PC-3 (cell line): ENCODE measurements at regions not wholly inside any gene's neighbourhood (a gene's known extent, or its start where the extent isn't known, plus 50 kb on each side); places are given as distances from the start of the nearest gene placed in this dataset.

Experiments
- ATAC-seq: fragments of 200-7000 bp; cut with Tn5 transposase; 2 replicates; pipeline ENCODE4 v1.9.1; 2020; ENCODE audit warnings: mild to moderate bottlenecking, moderate library complexity
- BruUV-seq: library from RNA; stranded (reverse); fragments of 400-500 nt; replicated peaks from 2 replicates; lab custom pipeline; 2021; lab: Mats Ljungman, UMichigan
- CTCF ChIA-PET: fragments of 300-600 bp; sonication (Branson Sonifier 250); formaldehyde crosslinking; loops from one replicate; lab custom pipeline; 2022; ENCODE audit warnings: antibody characterized with exemption; lab: Charles Lee
- POLR2A ChIA-PET: fragments of 300-600 bp; sonication (Branson Sonifier 250); formaldehyde crosslinking; loops from one replicate; lab custom pipeline; 2022; ENCODE audit warnings: antibody characterized with exemption; ENCODE audit not compliant: unreplicated experiment; lab: Charles Lee
- DNase-seq: peaks from one replicate; pipeline ENCODE4 v3.0.0-alpha.2; 2015
- H2AFZ ChIP-seq: fragments of 300-600 bp; sonication (generic); 2 replicates; pipeline ENCODE4 v1.6.0; 2016; ENCODE audit warnings: antibody characterized with exemption, low read length
- H3F3A ChIP-seq: fragments of 300-600 bp; sonication (generic); one replicate; pipeline ENCODE4 v1.6.0; 2017; ENCODE audit warnings: antibody characterized with exemption, low read length, control low read depth, mild to moderate bottlenecking; ENCODE audit not compliant: unreplicated experiment
- H3K27ac ChIP-seq: fragments of 300-600 bp; sonication (generic); 2 replicates; pipeline ENCODE4 v1.5.1; 2016; ENCODE audit warnings: mild to moderate bottlenecking, low read length
- H3K27me3 ChIP-seq: fragments of 300-600 bp; sonication (generic); 2 replicates; pipeline ENCODE4 v1.6.1; 2016; ENCODE audit warnings: low read length, mixed read lengths
- H3K36me3 ChIP-seq: fragments of 300-600 bp; sonication (generic); 2 replicates; pipeline ENCODE4 v1.6.1; 2016; ENCODE audit warnings: low read depth, mixed run types, low read length, mixed read lengths
- H3K4me1 ChIP-seq: fragments of 300-600 bp; sonication (generic); 2 replicates; pipeline ENCODE4 v1.5.1; 2016; ENCODE audit warnings: low read length; ENCODE audit not compliant: insufficient read depth
- H3K4me2 ChIP-seq: fragments of 300-600 bp; sonication (generic); 2 replicates; pipeline ENCODE4 v1.6.0; 2016; ENCODE audit warnings: low read length
- H3K4me3 ChIP-seq: fragments of 300-600 bp; sonication (generic); 2 replicates; pipeline ENCODE4 v1.5.1; 2016; ENCODE audit warnings: mild to moderate bottlenecking, low read length, mixed read lengths
- H3K79me2 ChIP-seq: fragments of 300-600 bp; sonication (generic); 2 replicates; pipeline ENCODE4 v1.6.1; 2017; ENCODE audit warnings: low read length, mixed read lengths
- H3K9ac ChIP-seq: fragments of 300-600 bp; sonication (generic); 2 replicates; pipeline ENCODE4 v1.6.0; 2016; ENCODE audit warnings: mild to moderate bottlenecking, low read length
- H3K9me2 ChIP-seq: fragments of 300-600 bp; sonication (generic); replicated peaks from 2 replicates; pipeline ENCODE4 v1.6.1; 2016; ENCODE audit warnings: mixed run types, low read length, mixed read lengths
- H3K9me3 ChIP-seq: fragments of 300-600 bp; sonication (generic); 2 replicates; pipeline ENCODE4 v1.6.1; 2016; ENCODE audit warnings: low read length, mixed read lengths
- H4K20me1 ChIP-seq: fragments of 300-600 bp; sonication (generic); 2 replicates; pipeline ENCODE4 v1.6.1; 2016; ENCODE audit warnings: low read length, mixed read lengths
- EZH2 ChIP-seq: fragments of 300-600 bp; sonication (generic); IDR thresholded peaks from one replicate; pipeline ENCODE4 v1.6.1; 2017; ENCODE audit warnings: antibody characterized with exemption, mild to moderate bottlenecking, low read length; ENCODE audit not compliant: unreplicated experiment
- EZH2phosphoT487 ChIP-seq: fragments of 300-600 bp; sonication (generic); IDR thresholded peaks from 2 replicates; pipeline ENCODE4 v1.6.1; 2018; ENCODE audit warnings: mild to moderate bottlenecking, antibody characterized with exemption, low read length, borderline replicate concordance
- intact Hi-C: fragments of 100-400 bp; cut with micrococcal nuclease; formaldehyde crosslinking; loops from 2 replicates; pipeline ENCODE4 v1.9.0; 2023
- TF ChIP-seq, protein P1 (sequence below): fragments of 300-600 bp; sonication (generic); conservative IDR thresholded peaks from 2 replicates; pipeline ENCODE4 v1.5.1; 2017; ENCODE audit warnings: antibody characterized with exemption, low read depth, mild to moderate bottlenecking, low read length

DNA sequence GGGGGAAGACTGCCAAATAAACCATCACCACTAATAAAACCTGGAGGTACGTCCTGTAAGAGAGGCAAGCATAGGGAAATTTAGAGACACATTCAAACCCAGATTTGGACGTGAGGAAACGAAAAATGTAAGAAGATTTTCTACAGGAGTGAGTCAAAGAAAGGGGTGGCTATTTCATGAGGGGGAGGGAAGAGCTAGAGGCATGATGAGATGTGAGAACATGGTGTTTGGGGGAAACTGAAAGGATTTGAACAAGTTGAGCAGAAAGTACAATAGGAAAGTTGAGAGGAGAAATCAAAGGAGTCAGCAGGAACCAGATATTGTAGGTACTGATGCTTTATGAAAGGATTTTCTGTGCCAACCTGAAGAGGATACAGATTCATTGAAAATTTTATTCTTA, 179.1 kb upstream of the HS3ST5 start:
- no peaks in the 10 kb centered on the region for H3F3A ChIP-seq
- BruUV-seq, result no TSS peak
- no peak for TF ChIP-seq EZH2phosphoT487
- TF ChIP-seq, protein P1, sequence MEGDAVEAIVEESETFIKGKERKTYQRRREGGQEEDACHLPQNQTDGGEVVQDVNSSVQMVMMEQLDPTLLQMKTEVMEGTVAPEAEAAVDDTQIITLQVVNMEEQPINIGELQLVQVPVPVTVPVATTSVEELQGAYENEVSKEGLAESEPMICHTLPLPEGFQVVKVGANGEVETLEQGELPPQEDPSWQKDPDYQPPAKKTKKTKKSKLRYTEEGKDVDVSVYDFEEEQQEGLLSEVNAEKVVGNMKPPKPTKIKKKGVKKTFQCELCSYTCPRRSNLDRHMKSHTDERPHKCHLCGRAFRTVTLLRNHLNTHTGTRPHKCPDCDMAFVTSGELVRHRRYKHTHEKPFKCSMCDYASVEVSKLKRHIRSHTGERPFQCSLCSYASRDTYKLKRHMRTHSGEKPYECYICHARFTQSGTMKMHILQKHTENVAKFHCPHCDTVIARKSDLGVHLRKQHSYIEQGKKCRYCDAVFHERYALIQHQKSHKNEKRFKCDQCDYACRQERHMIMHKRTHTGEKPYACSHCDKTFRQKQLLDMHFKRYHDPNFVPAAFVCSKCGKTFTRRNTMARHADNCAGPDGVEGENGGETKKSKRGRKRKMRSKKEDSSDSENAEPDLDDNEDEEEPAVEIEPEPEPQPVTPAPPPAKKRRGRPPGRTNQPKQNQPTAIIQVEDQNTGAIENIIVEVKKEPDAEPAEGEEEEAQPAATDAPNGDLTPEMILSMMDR, result no peak
- H3K36me3 ChIP-seq, result no peaks in the 10 kb centered on the region
- no peaks in the 10 kb centered on the region for H3K4me1 ChIP-seq
- ATAC-seq (no peak), DNase-seq (no peak)
- H3K79me2 ChIP-seq, result no peaks in the 10 kb centered on the region
- H3K4me2 ChIP-seq, result no peak overlapping the region
- no peak overlapping the region for H3K27ac ChIP-seq
- intact Hi-C loops, result no loop called here
- H3K9me2 ChIP-seq, result no peaks in the 10 kb centered on the region
- no peak overlapping the region for H3K9ac ChIP-seq
- no peak overlapping the region for H3K4me3 ChIP-seq
- ChIA-PET CTCF (no interaction called here), POLR2A (no interaction called here)
- no peaks in the 10 kb centered on the region for H3K27me3 ChIP-seq
- H3K9me3 ChIP-seq, result no peaks in the 10 kb centered on the region
- H4K20me1 ChIP-seq, result no peaks in the 10 kb centered on the region
- no peak overlapping the region for H2AFZ ChIP-seq

DNA sequence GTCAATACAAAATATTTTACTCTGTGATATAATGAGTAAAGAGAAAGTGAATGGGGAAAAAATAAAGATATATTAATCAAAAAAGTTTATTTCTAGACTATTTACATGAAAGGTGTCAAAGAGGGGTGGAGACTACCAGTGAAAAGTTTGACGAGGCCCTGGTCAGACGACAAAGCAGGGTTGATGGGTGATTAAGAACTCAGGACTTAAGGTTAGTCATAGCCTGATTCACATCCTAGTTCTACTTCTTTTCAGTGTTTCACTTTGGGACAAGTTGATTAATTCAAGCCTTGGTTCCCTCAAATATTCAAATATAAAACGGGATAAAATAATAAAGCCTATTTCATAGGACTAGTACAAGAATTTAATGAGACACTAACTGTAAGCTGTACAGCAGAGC, 178.2 kb upstream of the HS3ST5 start:
- Histone ChIP-seq H4K20me1 (no peaks in the 10 kb centered on the region), H3K9me2 (no peaks in the 10 kb centered on the region), H3K4me1 (no peaks in the 10 kb centered on the region), H2AFZ (no peak overlapping the region), H3K9me3 (no peaks in the 10 kb centered on the region), H3K9ac (no peak overlapping the region), H3K36me3 (no peaks in the 10 kb centered on the region), H3F3A (no peaks in the 10 kb centered on the region), H3K27ac (no peak overlapping the region), H3K79me2 (no peaks in the 10 kb centered on the region), H3K4me3 (no peak overlapping the region), H3K4me2 (no peak overlapping the region), H3K27me3 (no peaks in the 10 kb centered on the region)
- TF ChIP-seq, protein P1, result no peak
- TF ChIP-seq EZH2 (no peak), EZH2phosphoT487 (no peak)
- DNase-seq (peak; percentile 19), ATAC-seq (no peak)
- intact Hi-C loops, result no loop called here
- no TSS peak for BruUV-seq
- CTCF ChIA-PET, result no interaction called here
- POLR2A ChIA-PET, result no interaction called here

DNA sequence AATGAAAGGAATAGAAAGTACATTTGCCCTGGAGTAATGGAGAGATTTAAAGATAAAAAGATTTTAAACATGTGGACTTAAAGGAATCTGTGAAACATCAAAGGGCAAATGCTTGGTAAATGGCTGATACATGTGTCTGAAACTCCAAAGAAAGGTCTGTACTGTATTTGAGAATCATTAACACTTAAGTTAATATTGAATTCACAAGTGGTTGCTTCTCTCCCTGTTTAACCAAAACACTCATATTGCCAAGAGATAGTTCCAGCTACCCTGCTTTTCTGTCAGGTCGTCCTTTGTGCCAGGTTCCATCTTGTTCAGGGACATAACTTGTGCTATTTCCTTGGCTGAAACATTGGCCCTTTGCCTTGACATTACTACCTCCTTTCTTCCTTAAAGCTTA, 171.3 kb upstream of the HS3ST5 start:
- no peaks in the 10 kb centered on the region for H3F3A ChIP-seq
- no peak for DNase-seq
- H3K27ac ChIP-seq, result no peak overlapping the region
- H2AFZ ChIP-seq, result no peak overlapping the region
- no peaks in the 10 kb centered on the region for H3K36me3 ChIP-seq
- no TSS peak for BruUV-seq
- H3K9me3 ChIP-seq, result no peaks in the 10 kb centered on the region
- H3K27me3 ChIP-seq, result no peaks in the 10 kb centered on the region
- no peak for ATAC-seq
- H3K9me2 ChIP-seq, result no peaks in the 10 kb centered on the region
- no peaks in the 10 kb centered on the region for H4K20me1 ChIP-seq
- intact Hi-C loops, result no loop called here
- TF ChIP-seq EZH2 (no peak), EZH2phosphoT487 (no peak)
- TF ChIP-seq, protein P1, result no peak
- H3K4me1 ChIP-seq, result no peaks in the 10 kb centered on the region
- H3K79me2 ChIP-seq, result no peaks in the 10 kb centered on the region
- CTCF ChIA-PET, result no interaction called here
- H3K9ac ChIP-seq, result no peak overlapping the region
- POLR2A ChIA-PET, result no interaction called here
- no peak overlapping the region for H3K4me2 ChIP-seq
- no peak overlapping the region for H3K4me3 ChIP-seq
